SK-N-SH treated with all-trans-retinoic acid at 6 μM for 48 hours (cell line): ENCODE measurements at regions not wholly inside any gene's neighbourhood (a gene's known extent, or its start where the extent isn't known, plus 50 kb on each side); places are given as distances from the start of the nearest gene placed in this dataset.

ENCODE experiments used
- ATAC-seq: fragments of 200-7000 bp; cut with Tn5 transposase; 3 replicates; pipeline ENCODE4 v1.9.1; 2020; ENCODE audit warnings: mild to moderate bottlenecking, moderate library complexity
- ARNTL ChIP-seq: fragments of 450-650 bp; formaldehyde crosslinking; IDR thresholded peaks from 2 replicates; pipeline ENCODE4 v1.5.0; 2020; ENCODE audit warnings: low read depth, mild to moderate bottlenecking, moderate library complexity, borderline replicate concordance
- ESRRG ChIP-seq: fragments of 250-450 bp; sonication (Bioruptor Pico); IDR thresholded peaks from 2 replicates; pipeline ENCODE4 v1.6.1; 2021; ENCODE audit warnings: mild to moderate bottlenecking
- OSR1 ChIP-seq: fragments of 250-450 bp; sonication (Bioruptor Pico); IDR thresholded peaks from 2 replicates; pipeline ENCODE4 v1.8.0; 2022; ENCODE audit warnings: moderate library complexity, mild to moderate bottlenecking, inconsistent platforms
- PPARA ChIP-seq: fragments of 250-450 bp; sonication (Bioruptor Pico); IDR thresholded peaks from 2 replicates; pipeline ENCODE4 v1.5.0; 2020; ENCODE audit warnings: mild to moderate bottlenecking, borderline replicate concordance
- RARB ChIP-seq: fragments of 250-450 bp; sonication (Bioruptor Pico); IDR thresholded peaks from 2 replicates; pipeline ENCODE4 v1.8.0; 2021; ENCODE audit warnings: mild to moderate bottlenecking, moderate library complexity
- SNAI2 ChIP-seq: fragments of 250-450 bp; sonication (Bioruptor Pico); IDR thresholded peaks from 2 replicates; pipeline ENCODE4 v1.5.0; 2020; ENCODE audit warnings: mild to moderate bottlenecking, moderate library complexity
- TCF4 ChIP-seq: fragments of 250-450 bp; sonication (Bioruptor Pico); IDR thresholded peaks from 2 replicates; pipeline ENCODE4 v1.8.0; 2021; ENCODE audit warnings: mild to moderate bottlenecking, moderate library complexity, borderline replicate concordance
- TOX ChIP-seq: fragments of 250-450 bp; sonication (Bioruptor Pico); IDR thresholded peaks from 2 replicates; pipeline ENCODE4 v1.8.0; 2021; ENCODE audit warnings: mild to moderate bottlenecking, moderate library complexity, borderline replicate concordance
- ZC3H10 ChIP-seq: fragments of 250-450 bp; sonication (Bioruptor Pico); IDR thresholded peaks from 2 replicates; pipeline ENCODE4 v1.5.1; 2021; ENCODE audit warnings: mild to moderate bottlenecking, moderate library complexity
- ZFP3 ChIP-seq: fragments of 250-450 bp; sonication (Bioruptor Pico); IDR thresholded peaks from 2 replicates; pipeline ENCODE4 v1.5.0; 2020; ENCODE audit warnings: mild to moderate bottlenecking, moderate library complexity
- ZFP30 ChIP-seq: fragments of 450-650 bp; formaldehyde crosslinking; IDR thresholded peaks from 2 replicates; pipeline ENCODE4 v1.5.0; 2022; ENCODE audit warnings: mild to moderate bottlenecking, moderate library complexity
- ZNF565 ChIP-seq: fragments of 450-650 bp; formaldehyde crosslinking; conservative IDR thresholded peaks from 2 replicates; pipeline ENCODE4 v1.5.0; 2020; ENCODE audit warnings: low read depth, mild to moderate bottlenecking, moderate library complexity
- ZNF8 ChIP-seq: fragments of 450-650 bp; formaldehyde crosslinking; IDR thresholded peaks from 2 replicates; pipeline ENCODE4 v1.5.0; 2020; ENCODE audit warnings: mild to moderate bottlenecking, moderate library complexity
- TF ChIP-seq, protein P1 (sequence below): fragments of 250-450 bp; sonication (Bioruptor Pico); IDR thresholded peaks from 2 replicates; pipeline ENCODE4 v1.8.0; 2021; ENCODE audit warnings: low read depth, mild to moderate bottlenecking, moderate library complexity, borderline replicate concordance
- TF ChIP-seq, protein P2 (sequence below): fragments of 250-450 bp; sonication (Bioruptor Pico); IDR thresholded peaks from 2 replicates; pipeline ENCODE4 v1.5.0; 2020; ENCODE audit warnings: mild to moderate bottlenecking, moderate library complexity
- TF ChIP-seq, protein P3 (sequence below): fragments of 250-450 bp; sonication (Bioruptor Pico); IDR thresholded peaks from 2 replicates; pipeline ENCODE4 v1.5.1; 2020; ENCODE audit warnings: low read depth, mild to moderate bottlenecking, moderate library complexity
- TF ChIP-seq, protein P4 (sequence below): fragments of 250-450 bp; sonication (Bioruptor Pico); IDR thresholded peaks from 2 replicates; pipeline ENCODE4 v1.8.0; 2020; ENCODE audit warnings: mild to moderate bottlenecking, moderate library complexity, borderline replicate concordance

DNA sequence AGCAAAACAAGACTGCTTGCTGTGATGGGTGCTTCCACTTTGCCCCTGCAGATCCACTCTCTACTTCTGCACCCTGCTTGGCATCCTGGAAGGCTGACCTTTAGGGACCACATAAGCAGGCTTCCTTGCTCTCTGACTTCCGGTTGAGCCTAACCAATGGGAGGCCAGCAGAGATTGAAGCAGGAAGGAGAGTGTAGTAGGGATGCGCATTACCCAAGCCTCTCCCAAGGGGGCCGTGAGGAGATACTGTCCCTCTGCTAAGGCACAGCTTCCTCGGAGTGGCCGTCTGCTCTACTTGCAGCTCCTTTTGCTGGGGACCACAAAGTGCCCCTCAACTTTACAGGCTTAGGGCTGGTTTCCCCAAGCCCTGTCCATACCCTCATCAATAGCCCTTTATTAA lies 624.3 kb upstream of the TENM3 start:
- TF ChIP-seq ZFP30 (no peak), TOX (CRISPR knock-in tag) (no peak), ESRRG (CRISPR knock-in tag) (no peak), ZNF565 (CRISPR knock-in tag) (no peak), ZFP3 (CRISPR knock-in tag) (no peak), PPARA (CRISPR knock-in tag) (no peak), TCF4 (CRISPR knock-in tag) (no peak), ZC3H10 (CRISPR knock-in tag) (no peak), OSR1 (no peak), ZNF8 (CRISPR knock-in tag) (no peak), ARNTL (CRISPR knock-in tag) (no peak)
- TF ChIP-seq, protein P1, sequence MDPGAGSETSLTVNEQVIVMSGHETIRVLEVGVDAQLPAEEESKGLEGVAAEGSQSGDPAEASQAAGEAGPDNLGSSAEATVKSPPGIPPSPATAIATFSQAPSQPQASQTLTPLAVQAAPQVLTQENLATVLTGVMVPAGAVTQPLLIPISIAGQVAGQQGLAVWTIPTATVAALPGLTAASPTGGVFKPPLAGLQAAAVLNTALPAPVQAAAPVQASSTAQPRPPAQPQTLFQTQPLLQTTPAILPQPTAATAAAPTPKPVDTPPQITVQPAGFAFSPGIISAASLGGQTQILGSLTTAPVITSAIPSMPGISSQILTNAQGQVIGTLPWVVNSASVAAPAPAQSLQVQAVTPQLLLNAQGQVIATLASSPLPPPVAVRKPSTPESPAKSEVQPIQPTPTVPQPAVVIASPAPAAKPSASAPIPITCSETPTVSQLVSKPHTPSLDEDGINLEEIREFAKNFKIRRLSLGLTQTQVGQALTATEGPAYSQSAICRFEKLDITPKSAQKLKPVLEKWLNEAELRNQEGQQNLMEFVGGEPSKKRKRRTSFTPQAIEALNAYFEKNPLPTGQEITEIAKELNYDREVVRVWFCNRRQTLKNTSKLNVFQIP (CRISPR knock-in tag): no peak
- TF ChIP-seq, protein P2, sequence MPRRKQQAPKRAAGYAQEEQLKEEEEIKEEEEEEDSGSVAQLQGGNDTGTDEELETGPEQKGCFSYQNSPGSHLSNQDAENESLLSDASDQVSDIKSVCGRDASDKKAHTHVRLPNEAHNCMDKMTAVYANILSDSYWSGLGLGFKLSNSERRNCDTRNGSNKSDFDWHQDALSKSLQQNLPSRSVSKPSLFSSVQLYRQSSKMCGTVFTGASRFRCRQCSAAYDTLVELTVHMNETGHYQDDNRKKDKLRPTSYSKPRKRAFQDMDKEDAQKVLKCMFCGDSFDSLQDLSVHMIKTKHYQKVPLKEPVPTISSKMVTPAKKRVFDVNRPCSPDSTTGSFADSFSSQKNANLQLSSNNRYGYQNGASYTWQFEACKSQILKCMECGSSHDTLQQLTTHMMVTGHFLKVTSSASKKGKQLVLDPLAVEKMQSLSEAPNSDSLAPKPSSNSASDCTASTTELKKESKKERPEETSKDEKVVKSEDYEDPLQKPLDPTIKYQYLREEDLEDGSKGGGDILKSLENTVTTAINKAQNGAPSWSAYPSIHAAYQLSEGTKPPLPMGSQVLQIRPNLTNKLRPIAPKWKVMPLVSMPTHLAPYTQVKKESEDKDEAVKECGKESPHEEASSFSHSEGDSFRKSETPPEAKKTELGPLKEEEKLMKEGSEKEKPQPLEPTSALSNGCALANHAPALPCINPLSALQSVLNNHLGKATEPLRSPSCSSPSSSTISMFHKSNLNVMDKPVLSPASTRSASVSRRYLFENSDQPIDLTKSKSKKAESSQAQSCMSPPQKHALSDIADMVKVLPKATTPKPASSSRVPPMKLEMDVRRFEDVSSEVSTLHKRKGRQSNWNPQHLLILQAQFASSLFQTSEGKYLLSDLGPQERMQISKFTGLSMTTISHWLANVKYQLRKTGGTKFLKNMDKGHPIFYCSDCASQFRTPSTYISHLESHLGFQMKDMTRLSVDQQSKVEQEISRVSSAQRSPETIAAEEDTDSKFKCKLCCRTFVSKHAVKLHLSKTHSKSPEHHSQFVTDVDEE: no peak
- TF ChIP-seq, protein P3, sequence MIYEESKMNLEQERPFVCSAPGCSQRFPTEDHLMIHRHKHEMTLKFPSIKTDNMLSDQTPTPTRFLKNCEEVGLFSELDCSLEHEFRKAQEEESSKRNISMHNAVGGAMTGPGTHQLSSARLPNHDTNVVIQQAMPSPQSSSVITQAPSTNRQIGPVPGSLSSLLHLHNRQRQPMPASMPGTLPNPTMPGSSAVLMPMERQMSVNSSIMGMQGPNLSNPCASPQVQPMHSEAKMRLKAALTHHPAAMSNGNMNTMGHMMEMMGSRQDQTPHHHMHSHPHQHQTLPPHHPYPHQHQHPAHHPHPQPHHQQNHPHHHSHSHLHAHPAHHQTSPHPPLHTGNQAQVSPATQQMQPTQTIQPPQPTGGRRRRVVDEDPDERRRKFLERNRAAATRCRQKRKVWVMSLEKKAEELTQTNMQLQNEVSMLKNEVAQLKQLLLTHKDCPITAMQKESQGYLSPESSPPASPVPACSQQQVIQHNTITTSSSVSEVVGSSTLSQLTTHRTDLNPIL (CRISPR knock-in tag): no peak
- TF ChIP-seq, protein P4, sequence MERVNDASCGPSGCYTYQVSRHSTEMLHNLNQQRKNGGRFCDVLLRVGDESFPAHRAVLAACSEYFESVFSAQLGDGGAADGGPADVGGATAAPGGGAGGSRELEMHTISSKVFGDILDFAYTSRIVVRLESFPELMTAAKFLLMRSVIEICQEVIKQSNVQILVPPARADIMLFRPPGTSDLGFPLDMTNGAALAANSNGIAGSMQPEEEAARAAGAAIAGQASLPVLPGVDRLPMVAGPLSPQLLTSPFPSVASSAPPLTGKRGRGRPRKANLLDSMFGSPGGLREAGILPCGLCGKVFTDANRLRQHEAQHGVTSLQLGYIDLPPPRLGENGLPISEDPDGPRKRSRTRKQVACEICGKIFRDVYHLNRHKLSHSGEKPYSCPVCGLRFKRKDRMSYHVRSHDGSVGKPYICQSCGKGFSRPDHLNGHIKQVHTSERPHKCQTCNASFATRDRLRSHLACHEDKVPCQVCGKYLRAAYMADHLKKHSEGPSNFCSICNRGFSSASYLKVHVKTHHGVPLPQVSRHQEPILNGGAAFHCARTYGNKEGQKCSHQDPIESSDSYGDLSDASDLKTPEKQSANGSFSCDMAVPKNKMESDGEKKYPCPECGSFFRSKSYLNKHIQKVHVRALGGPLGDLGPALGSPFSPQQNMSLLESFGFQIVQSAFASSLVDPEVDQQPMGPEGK (CRISPR knock-in tag): no peak
- no peak for ATAC-seq

DNA sequence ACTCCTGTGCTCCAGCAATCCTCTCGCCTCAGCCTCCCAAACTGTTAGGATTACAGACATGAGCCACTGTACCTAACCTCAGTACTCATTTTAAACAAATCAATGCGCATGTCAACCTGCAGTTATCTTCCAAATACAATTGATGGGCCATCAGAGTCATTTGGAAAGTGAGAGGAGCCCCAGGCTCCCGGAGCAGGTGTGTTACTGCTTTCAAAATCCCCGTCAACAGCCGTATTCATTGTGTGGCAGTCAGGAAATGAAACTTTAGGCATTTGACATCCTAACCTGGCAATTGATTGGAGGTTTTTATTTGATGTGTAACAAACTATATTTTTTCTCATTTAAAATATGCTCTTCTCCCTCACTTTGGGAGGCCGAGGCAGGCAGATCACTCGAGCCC lies 623.6 kb upstream of the TENM3 start:
- TF ChIP-seq ARNTL (CRISPR knock-in tag): no peak
- TF ChIP-seq, all 23 proteins: peak for 0
- no peak for ATAC-seq

DNA sequence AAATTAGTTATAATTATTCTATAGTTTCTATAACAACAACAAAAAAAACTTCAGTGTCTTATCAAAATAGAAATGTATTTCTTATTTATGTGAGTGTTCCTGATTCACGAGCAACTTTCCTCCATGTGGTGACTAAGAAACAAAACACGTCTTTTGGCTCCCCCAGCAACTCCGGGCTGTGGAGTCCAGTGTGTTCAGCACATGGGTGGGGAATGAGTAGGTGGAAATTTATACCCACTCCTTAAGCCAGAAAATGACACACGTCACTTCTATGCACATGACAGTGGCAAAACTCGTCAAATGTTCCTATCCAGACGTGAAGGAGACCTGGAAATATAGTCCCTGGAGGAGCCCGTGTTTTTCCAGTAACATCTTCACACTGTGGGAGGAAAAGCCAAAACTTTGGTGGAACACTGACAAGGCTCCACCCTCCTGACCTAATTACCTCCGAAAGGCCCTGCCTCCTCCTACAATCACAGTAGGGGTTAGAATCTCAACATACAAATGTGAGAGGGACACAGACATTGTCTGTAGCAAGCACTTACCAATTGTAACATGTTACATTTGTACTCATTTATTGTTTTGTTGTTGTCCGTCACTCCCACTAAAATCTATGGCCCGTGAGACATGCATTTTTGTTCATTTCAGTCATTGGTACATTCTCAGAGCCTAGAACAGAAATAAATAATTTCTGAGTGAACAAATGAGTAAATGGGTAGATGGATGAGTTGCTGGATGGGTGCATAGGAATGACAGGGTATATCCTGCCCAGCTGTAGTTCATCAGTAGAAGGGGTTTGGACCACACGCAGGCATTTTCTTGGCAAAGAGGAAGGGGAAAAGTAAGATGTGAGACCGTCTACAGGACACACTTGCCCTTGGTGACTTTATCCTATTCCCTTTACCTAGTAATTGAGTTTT lies 605.8 kb upstream of the TENM3 start:
- no peak for TF ChIP-seq ZC3H10 (CRISPR knock-in tag)
- no peak for TF ChIP-seq RARB (CRISPR knock-in tag)
- ATAC-seq: no peak

DNA sequence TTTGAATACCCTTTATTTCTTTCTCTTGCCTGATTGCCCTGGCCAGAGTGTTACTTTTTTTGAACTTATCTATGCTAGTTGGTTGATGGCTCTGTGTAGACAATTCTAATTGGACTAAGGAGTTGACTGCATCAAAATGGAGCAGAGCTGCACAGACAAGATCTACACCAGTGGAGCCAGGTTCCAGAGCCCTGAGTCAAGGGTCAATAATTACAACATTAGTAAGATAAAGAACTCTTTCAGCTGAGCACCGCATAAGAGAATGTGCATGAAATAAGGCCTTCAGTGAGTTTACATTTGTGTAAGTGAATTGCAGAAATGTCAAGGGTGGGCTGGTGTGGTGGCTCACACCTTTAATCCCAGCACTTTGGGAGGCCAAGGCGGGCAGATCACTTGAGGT lies 599.7 kb upstream of the TENM3 start:
- ATAC-seq: no peak
- TF ChIP-seq, protein P3 (CRISPR knock-in tag): no peak
- TF ChIP-seq SNAI2 (CRISPR knock-in tag) (no peak), PPARA (CRISPR knock-in tag) (no peak), TCF4 (CRISPR knock-in tag) (no peak)
- TF ChIP-seq, protein P1 (CRISPR knock-in tag): no peak
- TF ChIP-seq, protein P2: no peak
